NCI-H524 treated with DMSO at 0.1 percent for 48 hours (cell line): ENCODE measurements at regions not wholly inside any gene's neighbourhood (a gene's known extent, or its start where the extent isn't known, plus 50 kb on each side); places are given as distances from the start of the nearest gene placed in this dataset.

Experiments used
- DNase-seq: peaks from one replicate; lab custom pipeline; 2025; lab: John Stamatoyannopoulos, UW

- DNase-seq = no peak
Observed at GRCh38 chrX:114332766-114333165, 251.1 kb upstream of the HTR2C start.

GRCh38 chrX:114334473-114334982 is 249.4 kb upstream of the HTR2C start:
- DNase-seq = no peak

DNA sequence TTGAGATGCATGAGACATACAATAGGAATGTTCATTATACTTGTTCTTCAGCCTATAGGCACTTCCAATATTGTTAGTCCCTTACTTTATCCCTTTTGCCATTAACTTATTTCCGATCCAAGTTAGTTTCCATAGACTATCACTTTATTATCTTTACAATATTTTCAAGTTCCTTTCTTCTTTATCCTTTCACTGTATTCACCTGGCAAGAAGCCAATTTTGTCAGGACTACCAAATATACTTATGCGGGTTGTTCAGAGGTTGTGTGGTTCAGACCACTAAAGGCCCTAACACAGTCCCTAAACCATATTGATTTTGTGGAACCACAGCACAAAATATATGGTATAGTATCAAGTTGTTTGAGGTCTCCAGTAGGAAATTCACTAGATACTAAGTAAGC is 245.0 kb upstream of the HTR2C start:
- DNase-seq = no peak

GRCh38 chrX:114344756-114345349 is 239.0 kb upstream of the HTR2C start:
- peak; percentile 42 for DNase-seq

- DNase-seq = no peak
Observed at GRCh38 chrX:114361076-114361725, 222.7 kb upstream of the HTR2C start.

DNA sequence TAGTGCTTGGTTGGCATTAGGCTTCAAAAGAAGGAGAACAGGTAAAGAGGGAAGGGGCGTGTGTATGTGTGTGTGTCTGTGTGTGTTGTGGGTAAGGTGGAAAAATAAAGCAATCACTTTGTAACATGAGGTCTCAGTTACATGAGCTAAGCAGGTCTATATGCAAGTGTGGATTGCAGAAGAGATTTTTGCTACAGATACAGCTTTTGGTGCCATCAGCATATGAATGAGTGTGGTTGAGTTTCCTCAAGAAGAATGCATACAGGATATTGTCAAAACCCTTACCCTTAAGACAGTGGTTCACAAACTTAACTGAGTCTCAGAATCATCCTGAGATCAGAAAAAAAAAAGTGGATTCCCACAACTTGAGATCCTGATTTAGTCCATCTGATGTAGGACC is 220.5 kb upstream of the HTR2C start:
- DNase-seq = no peak

- no peak for DNase-seq
Observed at GRCh38 chrX:114365065-114365834, 218.6 kb upstream of the HTR2C start.

- DNase-seq = no peak
Observed at GRCh38 chrX:114372937-114373336, 210.9 kb upstream of the HTR2C start.

DNA sequence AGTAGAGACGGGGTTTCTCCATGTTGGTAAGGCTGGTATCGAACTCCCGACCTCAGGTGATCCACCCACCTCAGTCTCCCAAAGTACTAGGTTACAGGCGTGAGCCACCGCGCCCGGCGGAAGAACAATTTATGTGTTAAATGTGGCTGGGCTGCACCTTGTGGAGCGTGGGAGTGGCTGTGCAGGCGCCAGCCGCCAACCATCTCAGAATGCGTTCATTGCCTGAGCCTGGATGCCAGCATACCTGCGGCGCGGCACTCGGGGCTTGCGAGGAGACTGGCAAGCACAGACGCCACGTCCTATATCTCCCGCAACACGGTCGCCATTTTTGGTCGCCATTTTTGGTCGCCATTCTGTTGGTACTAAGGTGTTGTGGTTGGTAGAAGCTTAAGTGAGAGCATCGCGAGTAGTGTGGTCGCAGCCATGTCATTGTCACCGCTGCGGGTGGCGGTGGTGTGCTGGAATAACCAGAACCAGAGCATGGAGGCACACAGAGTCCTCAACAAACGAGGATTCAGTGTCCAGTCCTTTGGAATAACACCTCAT is 193.6 kb upstream of the HTR2C start:
- DNase-seq = no peak
